ENCODE measurements at regions not wholly inside any gene's neighbourhood (a gene's known extent, or its start where the extent isn't known, plus 50 kb on each side); places are given as distances from the start of the nearest gene placed in this dataset.
A peak's percentile ranks its signal among the peaks of the same experiment; 100 is the strongest.

DNA sequence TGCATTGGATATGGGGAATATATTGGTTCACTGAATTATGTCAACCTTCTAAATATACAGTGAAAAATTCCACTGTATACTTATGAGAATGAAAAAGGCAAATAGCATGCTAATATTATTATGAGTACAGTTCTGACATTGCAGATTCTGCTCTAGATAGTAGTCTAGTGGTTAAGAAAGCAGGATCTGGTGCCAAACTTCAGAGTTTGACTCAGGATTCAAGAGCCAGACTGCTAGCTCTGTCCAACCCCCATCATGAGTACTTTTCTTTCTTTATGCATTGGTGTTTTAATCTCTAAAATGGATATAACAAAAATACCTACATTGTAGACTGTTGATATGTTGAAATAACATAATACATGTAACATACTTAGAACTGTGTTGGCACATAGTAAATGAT is 57.3 kb upstream of the PLSCR4 start:
- H3K4me3 ChIP-seq (ENCODE audit: low read length) = peak overlapping the region; percentile 18
- H3K9ac ChIP-seq (ENCODE audit: low read depth, low read length) = peak overlapping the region; percentile 63
- H3K9me3 ChIP-seq (replicated peaks; ENCODE audit: low read length) = no peaks in the 10 kb centered on the region

DNA sequence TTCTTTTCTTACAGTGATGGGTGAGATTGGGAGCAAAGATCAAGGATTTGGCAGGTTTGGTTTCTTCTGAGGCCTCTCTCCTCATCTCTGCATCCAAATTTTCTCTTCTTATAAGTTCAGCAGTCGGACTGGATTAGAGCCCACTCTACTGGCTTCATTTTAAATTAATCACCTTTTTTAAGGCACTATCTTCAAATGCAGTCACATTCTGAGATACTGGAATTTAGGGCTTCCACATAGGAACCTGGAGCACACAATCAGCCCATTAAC is 56.5 kb upstream of the PLSCR4 start:
- Histone ChIP-seq H3K4me3 (ENCODE audit: low read length) (no peak overlapping the region), H3K9me3 (replicated peaks; ENCODE audit: low read length) (no peaks in the 10 kb centered on the region)

More for the DNA sequence above, 57.3 kb upstream of the PLSCR4 start:
- H3K36me3 ChIP-seq (ENCODE audit: insufficient read depth, low read length) = no peaks in the 10 kb centered on the region
- peaks cover 23% of the 10 kb centered on the region for H3K4me1 ChIP-seq (ENCODE audit: control insufficient read depth, insufficient read depth, low read length)
- peak overlapping the region; percentile 70 for H3K4me2 ChIP-seq (ENCODE audit: low read length)
- no peaks in the 10 kb centered on the region for H3K27me3 ChIP-seq (ENCODE audit: control insufficient read depth, insufficient read depth, low read length)

DNA sequence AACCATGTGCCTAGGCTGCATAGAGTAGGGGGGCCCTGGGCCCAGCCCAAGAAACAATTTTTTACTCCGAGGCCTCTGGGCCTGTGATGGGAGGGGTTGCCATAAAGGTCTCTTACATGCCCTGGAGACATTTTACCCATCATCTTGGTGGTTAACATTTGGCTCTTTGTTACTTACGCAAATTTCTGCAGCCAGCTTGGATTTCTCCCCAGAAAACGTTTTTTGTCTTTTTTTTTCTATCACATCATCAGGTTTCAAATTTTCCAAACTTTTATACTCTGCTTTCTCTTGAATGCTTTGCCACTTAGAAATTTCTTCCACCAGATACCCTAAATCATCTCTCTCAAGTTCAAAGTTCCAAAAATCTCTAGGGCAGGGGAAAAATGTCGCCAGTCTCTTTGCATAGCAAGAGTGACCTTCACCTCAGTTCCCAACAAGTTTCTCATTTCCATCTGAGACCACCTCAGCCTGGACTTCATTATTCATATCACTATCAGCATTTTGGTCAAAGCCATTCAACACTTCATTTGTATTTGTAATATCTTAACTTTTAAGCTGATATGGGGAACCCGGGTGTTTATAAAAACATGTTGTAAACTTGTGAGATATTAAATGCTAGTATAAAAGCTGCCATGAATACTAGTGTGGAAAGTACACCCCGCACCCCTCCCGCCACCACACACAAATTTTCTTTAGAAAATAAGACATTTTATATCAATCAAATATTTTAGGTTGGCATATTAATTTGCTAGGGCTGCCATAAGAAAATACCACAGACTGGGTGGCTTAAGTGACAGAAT is 56.0 kb upstream of the PLSCR4 start:
- no peak overlapping the region for H3K4me3 ChIP-seq (ENCODE audit: low read length)
- no peak overlapping the region for H3K4me2 ChIP-seq (ENCODE audit: low read length)
- H3K4me1 ChIP-seq (ENCODE audit: control insufficient read depth, insufficient read depth, low read length) = peaks cover 20% of the 10 kb centered on the region
- H3K9me3 ChIP-seq (replicated peaks; ENCODE audit: low read length) = no peaks in the 10 kb centered on the region
- H3K9ac ChIP-seq (ENCODE audit: low read depth, low read length) = no peak overlapping the region
- H3K36me3 ChIP-seq (ENCODE audit: insufficient read depth, low read length) = no peaks in the 10 kb centered on the region
- no peaks in the 10 kb centered on the region for H3K27me3 ChIP-seq (ENCODE audit: control insufficient read depth, insufficient read depth, low read length)

More for the DNA sequence above, 56.5 kb upstream of the PLSCR4 start:
- H3K9ac ChIP-seq (ENCODE audit: low read depth, low read length) = no peak overlapping the region
- no peak overlapping the region for H3K4me2 ChIP-seq (ENCODE audit: low read length)
- no peaks in the 10 kb centered on the region for H3K27me3 ChIP-seq (ENCODE audit: control insufficient read depth, insufficient read depth, low read length)
- peaks cover 20% of the 10 kb centered on the region for H3K4me1 ChIP-seq (ENCODE audit: control insufficient read depth, insufficient read depth, low read length)
- H3K36me3 ChIP-seq (ENCODE audit: insufficient read depth, low read length) = no peaks in the 10 kb centered on the region

GRCh38 chr3:146305808-146306423 is 55.0 kb upstream of the PLSCR4 start:
- no peaks in the 10 kb centered on the region for H3K36me3 ChIP-seq (ENCODE audit: insufficient read depth, low read length)
- no peak overlapping the region for H3K4me3 ChIP-seq (ENCODE audit: low read length)
- H3K9ac ChIP-seq (ENCODE audit: low read depth, low read length) = no peak overlapping the region
- no peaks in the 10 kb centered on the region for H3K27me3 ChIP-seq (ENCODE audit: control insufficient read depth, insufficient read depth, low read length)
- no peak overlapping the region for H3K4me2 ChIP-seq (ENCODE audit: low read length)
- peaks cover 20% of the 10 kb centered on the region for H3K4me1 ChIP-seq (ENCODE audit: control insufficient read depth, insufficient read depth, low read length)
- H3K9me3 ChIP-seq (replicated peaks; ENCODE audit: low read length) = no peaks in the 10 kb centered on the region

DNA sequence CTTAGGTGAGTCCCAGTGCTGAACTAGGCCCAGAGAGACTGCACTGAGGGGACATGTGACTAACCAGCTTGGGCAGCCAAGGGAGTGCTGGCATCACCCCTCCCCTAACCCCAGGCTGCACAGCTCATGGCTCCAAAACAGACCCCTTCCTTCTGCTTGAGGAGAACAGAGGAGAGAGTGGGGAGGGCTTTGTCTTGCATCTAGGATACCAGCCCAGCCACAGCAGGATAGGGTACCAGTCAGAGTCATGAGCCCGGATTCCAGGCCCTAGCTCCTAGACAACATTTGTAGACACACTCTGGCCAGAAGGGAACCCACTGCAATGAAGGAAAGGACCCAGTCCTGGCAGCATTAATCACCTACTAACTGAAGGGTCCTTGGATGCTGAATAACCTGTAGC is 49.9 kb upstream of the PLSCR4 start:
- no peaks in the 10 kb centered on the region for H3K9me3 ChIP-seq (replicated peaks; ENCODE audit: low read length)
- no peaks in the 10 kb centered on the region for H3K36me3 ChIP-seq (ENCODE audit: insufficient read depth, low read length)
- no peak overlapping the region for H3K4me2 ChIP-seq (ENCODE audit: low read length)
- H3K9ac ChIP-seq (ENCODE audit: low read depth, low read length) = no peak overlapping the region
- no peaks in the 10 kb centered on the region for H3K4me1 ChIP-seq (ENCODE audit: control insufficient read depth, insufficient read depth, low read length)
- H3K4me3 ChIP-seq (ENCODE audit: low read length) = no peak overlapping the region
- no peaks in the 10 kb centered on the region for H3K27me3 ChIP-seq (ENCODE audit: control insufficient read depth, insufficient read depth, low read length)
